ENCODE measurements at regions not wholly inside any gene's neighbourhood (a gene's known extent, or its start where the extent isn't known, plus 50 kb on each side); places are given as distances from the start of the nearest gene placed in this dataset.

- DNase-seq (ENCODE audit: low read depth) = no peak
Measured at GRCh38 chr13:105446197-105446596, 1089.3 kb downstream of the EFNB2 start.

DNA sequence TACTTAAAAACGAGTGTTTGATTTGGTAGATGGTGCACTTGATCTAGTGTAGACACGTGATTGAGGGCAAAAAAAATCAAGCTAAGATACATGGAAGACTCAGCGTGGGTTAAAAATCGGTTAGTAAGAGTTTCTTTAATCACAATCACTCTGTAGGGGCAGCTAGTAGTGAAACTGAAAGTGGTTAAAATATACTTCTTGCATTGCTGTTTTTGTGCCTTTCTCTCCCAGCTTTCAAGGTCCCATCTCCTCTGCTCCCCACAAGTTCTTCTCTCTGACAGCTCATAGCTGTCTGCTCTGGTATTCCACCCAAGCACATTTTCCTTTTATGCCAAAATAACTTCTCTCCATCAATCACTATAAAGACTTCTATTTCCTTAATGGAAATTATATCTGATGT lies 1089.7 kb downstream of the EFNB2 start:
- no peak for DNase-seq (ENCODE audit: low read depth)

DNA sequence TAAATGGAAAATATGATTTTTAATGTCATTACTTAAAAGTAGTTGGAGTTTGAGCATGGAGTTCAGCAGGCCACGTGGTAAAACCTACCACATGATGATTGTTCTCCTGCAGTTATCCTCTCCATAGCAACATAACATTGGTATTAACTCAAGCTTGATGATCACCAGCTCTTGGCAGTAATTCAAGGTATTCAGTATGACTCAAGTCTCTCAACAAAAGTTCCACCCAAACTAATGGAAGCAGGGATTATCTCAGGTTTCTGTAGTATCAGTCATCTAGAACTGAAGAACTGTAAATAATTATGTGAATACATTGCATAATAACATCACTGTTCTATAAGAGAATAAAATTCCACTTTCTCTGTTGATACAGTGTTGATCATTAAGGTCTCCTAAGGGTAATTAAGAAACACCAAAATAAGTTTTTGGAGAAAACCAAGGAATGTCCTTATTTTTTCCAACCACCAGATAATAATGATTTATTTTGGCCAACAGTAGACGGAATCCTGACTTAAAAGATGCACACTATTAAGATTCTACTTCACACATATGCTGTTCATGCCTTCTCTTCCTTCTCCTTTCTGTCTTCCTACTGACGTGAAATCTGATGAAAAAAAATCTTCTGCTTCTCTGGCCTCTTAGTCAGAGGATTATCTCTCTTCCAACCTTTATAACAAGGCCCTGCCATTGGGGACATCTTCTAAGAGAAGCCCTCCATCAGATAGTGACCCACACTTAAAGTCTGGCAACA lies 1092.3 kb downstream of the EFNB2 start:
- DNase-seq (ENCODE audit: low read depth) = no peak

DNA sequence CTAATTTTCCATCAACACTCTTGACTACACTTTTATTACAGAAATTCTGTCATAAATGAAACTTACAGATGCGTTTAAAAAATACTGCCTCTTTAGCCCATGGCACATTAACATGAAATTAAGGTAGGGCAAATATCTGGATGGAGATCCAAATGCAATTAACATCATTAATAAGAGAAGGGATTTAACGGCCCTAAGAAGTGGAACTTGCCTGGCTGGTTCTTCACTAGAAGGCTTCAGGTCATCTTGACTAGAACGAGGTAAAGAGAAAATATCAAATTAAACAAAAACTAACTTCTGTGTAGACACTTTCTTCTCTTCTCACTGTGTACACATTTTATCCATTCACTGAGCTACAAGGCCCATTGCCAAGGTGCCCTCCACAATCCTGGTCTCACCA lies 1093.4 kb downstream of the EFNB2 start:
- no peak for DNase-seq (ENCODE audit: low read depth)

GRCh38 chr13:105441051-105441750 lies 1094.3 kb downstream of the EFNB2 start:
- DNase-seq (ENCODE audit: low read depth) = no peak

- no peak for DNase-seq (ENCODE audit: low read depth)
Measured at GRCh38 chr13:105436943-105437342, 1098.5 kb downstream of the EFNB2 start.

DNA sequence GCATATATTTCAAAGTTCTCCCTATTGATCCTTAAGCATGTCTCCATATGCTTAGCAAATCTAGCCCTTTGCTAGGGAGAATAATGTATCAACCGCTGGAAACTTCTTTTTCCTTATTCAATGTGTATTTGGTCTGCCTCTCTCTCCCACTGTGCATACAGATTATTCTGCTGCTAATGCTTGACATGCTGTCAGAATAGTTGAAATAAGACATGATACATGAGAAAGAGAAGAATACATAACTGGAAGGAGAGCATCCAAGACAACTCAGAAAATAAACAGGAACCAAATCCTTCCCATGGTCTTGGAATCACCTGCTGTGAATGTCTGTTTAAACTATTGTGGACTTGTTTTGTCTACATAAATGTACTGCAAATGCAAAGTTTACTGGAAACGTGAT lies 1103.0 kb downstream of the EFNB2 start:
- DNase-seq (ENCODE audit: low read depth) = no peak

DNA sequence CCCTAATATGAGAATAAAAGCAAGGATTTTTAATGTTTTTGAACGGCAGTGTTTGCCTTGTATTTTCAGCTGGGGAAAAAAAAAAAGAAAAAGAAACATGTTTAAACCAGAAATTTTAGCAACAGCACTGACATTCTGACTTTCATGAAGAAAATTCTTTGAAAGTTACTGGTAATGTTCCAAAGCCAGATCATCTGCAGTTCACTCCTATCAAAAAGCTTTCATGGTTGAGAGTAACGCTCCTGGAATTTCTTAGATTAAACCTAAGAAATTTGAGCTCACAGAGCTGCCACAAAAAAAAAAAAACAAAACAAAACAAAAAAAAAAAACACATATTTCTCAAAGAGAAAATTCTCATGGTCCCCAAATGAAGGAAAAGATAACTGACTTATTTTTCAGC lies 1106.7 kb downstream of the EFNB2 start:
- no peak for DNase-seq (ENCODE audit: low read depth)

GRCh38 chr13:105426441-105426840 lies 1109.0 kb downstream of the EFNB2 start:
- DNase-seq (ENCODE audit: low read depth) = no peak

GRCh38 chr13:105414639-105415038 lies 1120.8 kb downstream of the EFNB2 start:
- no peak for DNase-seq (ENCODE audit: low read depth)

DNA sequence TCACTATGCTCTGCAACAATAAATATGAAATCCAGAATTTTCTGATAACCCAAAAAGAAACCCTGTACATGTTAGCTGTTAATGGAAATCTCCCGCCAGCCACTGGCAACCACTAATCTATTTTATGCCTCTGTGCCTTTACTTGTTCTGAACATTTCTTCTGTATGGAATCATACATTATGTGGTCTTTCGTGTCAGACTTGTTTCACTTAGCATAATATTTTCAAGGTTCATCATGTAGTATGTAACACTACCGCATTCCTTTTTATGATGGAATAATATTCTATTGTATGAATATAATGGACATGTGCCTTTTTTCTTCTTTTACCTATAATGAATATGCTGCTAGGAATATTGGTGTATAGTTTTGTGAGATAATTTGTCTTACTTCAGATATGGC lies 1123.3 kb downstream of the EFNB2 start:
- DNase-seq (ENCODE audit: low read depth) = no peak

- peak; percentile 6 for DNase-seq (ENCODE audit: low read depth)
Measured at GRCh38 chr13:105410602-105411001, 1124.9 kb downstream of the EFNB2 start.

DNA sequence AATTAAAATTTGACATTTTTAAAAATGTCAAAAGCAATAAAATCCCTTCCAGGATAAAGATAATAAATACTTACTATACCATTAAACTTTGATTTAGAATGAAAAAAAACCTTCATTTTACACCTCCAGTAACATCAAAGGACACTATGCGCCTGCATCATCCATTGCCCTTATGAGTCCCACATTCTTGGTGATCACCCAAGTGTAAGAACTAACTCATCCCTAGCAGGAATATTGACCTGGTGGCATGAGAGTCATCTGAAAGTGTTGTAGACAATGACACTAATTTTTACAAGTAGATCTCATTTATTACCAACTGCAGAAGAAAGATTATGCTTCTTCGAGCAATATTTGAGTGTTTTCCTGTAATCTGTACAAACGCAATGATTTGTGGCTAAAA lies 1128.9 kb downstream of the EFNB2 start:
- no peak for DNase-seq (ENCODE audit: low read depth)

- DNase-seq (ENCODE audit: low read depth) = no peak
Measured at GRCh38 chr13:105403086-105403485, 1132.4 kb downstream of the EFNB2 start.

DNA sequence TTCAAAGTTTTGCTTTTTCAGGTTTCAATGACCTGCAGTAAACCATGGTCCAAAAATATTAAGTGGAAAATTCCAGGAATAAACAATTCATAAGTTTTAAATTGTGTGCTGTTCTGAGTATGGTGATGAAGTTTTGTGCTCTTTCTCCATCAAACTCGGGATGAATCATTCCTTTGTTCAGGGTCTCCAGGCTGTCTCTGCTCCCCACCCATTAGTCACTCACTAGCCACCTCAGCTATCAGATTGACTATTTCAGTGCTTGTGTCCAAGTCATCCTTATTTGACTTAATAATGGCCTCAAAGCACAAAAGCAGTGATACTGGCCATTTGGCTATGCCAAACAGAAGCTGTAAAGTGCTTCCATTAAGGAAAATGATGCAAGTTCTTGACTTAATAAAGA lies 1140.4 kb downstream of the EFNB2 start:
- DNase-seq (ENCODE audit: low read depth) = no peak

DNA sequence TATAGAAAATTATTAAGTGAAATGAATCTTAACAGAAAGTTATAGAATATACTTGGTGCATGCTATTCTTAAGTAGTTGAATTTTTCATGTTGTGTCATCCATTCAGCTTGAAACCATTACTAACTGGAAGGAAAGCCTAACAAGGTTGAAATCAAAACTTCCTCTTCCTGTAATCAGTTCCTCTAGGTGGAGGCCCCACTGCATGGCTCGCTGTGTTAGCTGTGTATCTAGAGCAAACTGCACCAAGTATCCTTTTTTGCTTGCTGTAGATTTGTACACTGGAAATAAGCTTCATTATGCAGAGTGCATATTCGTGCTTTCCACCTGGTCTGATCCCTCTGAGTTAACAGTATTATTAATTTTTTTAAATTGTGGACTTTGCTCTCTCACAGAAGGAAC lies 1146.1 kb downstream of the EFNB2 start:
- DNase-seq (ENCODE audit: low read depth) = no peak

- no peak for DNase-seq (ENCODE audit: low read depth)
Measured at GRCh38 chr13:105377452-105377851, 1158.0 kb downstream of the EFNB2 start.

DNA sequence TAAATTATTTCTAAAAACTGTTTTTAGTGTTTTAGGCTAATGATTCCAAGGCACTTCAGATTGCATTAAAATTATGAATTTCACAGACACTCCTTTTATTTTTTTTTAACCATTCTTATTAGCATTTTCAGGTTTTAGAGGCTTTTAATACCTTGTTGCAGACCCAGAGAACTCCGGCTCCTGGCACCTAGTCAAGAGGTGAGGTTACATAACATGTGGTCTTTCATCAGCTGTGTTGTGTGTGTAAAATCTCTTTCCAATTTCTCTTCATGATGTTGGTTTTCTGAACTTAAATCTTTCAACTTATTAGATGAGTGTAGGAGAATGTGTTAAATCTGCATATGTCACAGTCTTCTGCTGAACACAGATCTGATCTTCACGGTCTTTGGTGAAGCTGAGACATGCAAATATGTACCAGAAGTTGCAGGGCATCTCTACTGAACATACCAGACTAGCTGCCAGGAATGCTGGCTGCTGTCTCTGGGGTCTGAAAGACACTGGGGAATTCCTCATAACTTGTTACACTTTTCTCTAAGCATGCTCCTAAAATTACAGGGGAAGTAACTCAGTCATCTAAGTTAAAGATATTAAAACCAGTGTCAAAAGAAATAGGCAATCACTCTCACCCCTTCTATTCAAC lies 1165.3 kb downstream of the EFNB2 start:
- no peak for DNase-seq (ENCODE audit: low read depth)

DNA sequence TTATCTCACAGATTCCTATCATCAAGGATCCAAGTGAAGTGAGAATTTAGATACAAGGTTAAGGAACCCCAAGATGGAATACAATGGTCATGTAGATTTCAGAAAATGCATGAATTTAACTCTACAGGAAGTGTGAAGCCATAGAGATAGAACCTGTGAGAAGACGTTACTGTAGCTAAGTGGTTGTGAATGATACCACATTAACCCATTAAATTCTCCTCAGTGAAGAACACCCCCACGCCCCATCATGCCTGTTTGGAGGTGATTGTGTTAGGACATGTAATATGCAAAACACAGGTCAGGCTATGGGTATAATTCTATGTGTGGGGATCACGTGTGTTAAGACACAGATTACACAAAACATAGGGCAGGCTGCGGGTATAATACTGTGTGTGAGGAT lies 1166.7 kb downstream of the EFNB2 start:
- no peak for DNase-seq (ENCODE audit: low read depth)

DNA sequence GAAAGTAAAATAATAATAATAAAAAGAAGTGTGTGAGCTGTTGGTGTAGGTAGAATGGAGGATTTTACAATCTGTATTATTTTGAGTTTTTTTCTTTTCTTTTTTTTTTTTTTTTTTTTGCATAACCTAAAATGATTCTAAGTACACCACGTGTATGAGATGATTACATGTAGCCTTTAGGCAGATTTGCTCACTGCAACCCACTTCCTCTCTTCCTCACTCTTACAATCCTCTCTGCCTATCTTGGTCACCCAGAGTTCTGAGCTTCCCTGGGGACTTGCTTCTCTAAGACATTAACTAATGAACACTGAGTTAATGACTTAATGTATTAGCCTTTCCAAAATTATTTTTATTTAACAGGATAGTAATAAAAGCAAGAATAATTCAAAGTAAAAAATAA lies 1169.6 kb downstream of the EFNB2 start:
- no peak for DNase-seq (ENCODE audit: low read depth)

- DNase-seq (ENCODE audit: low read depth) = no peak
Measured at GRCh38 chr13:105365021-105365550, 1170.4 kb downstream of the EFNB2 start.

DNA sequence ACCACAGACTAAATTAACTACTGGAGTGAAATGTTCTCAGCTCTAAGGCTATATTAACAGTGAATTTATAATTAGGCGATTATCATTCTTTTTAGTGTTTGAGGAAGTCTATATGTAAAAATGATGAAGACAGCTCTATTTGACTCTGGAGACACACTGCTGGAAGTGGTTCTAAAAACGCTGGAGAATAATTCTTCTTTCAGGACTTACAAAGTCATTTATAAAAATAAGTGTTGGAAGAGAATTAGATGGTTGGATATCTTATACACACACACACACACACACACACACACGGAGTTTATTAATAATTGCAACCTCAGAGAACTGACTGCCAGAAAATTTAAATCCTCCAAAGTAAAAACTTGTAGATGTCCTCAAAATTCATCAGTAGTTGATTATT lies 1171.3 kb downstream of the EFNB2 start:
- no peak for DNase-seq (ENCODE audit: low read depth)
